SK-N-SH treated with all-trans-retinoic acid at 6 μM for 48 hours (cell line): ENCODE measurements at regions not wholly inside any gene's neighbourhood (a gene's known extent, or its start where the extent isn't known, plus 50 kb on each side); places are given as distances from the start of the nearest gene placed in this dataset.

Experiments
- ISL1 ChIP-seq: fragments of 250-450 bp; sonication (Bioruptor Pico); IDR thresholded peaks from 2 replicates; pipeline ENCODE4 v2.1.2; 2022; ENCODE audit warnings: mild to moderate bottlenecking, moderate library complexity
- PPARA ChIP-seq: fragments of 250-450 bp; sonication (Bioruptor Pico); IDR thresholded peaks from 2 replicates; pipeline ENCODE4 v1.5.0; 2020; ENCODE audit warnings: mild to moderate bottlenecking, borderline replicate concordance
- RARB ChIP-seq: fragments of 250-450 bp; sonication (Bioruptor Pico); IDR thresholded peaks from 2 replicates; pipeline ENCODE4 v1.8.0; 2021; ENCODE audit warnings: mild to moderate bottlenecking, moderate library complexity
- TOX ChIP-seq: fragments of 250-450 bp; sonication (Bioruptor Pico); IDR thresholded peaks from 2 replicates; pipeline ENCODE4 v1.8.0; 2021; ENCODE audit warnings: mild to moderate bottlenecking, moderate library complexity, borderline replicate concordance
- ZC3H10 ChIP-seq: fragments of 250-450 bp; sonication (Bioruptor Pico); IDR thresholded peaks from 2 replicates; pipeline ENCODE4 v1.5.1; 2021; ENCODE audit warnings: mild to moderate bottlenecking, moderate library complexity
- ZFP3 ChIP-seq: fragments of 250-450 bp; sonication (Bioruptor Pico); IDR thresholded peaks from 2 replicates; pipeline ENCODE4 v1.5.0; 2020; ENCODE audit warnings: mild to moderate bottlenecking, moderate library complexity
- ZFP30 ChIP-seq: fragments of 450-650 bp; formaldehyde crosslinking; IDR thresholded peaks from 2 replicates; pipeline ENCODE4 v1.5.0; 2022; ENCODE audit warnings: mild to moderate bottlenecking, moderate library complexity
- ZNF8 ChIP-seq: fragments of 450-650 bp; formaldehyde crosslinking; IDR thresholded peaks from 2 replicates; pipeline ENCODE4 v1.5.0; 2020; ENCODE audit warnings: mild to moderate bottlenecking, moderate library complexity
- TF ChIP-seq, protein P1 (sequence below): fragments of 250-450 bp; sonication (Bioruptor Pico); IDR thresholded peaks from 2 replicates; pipeline ENCODE4 v1.8.0; 2020; ENCODE audit warnings: mild to moderate bottlenecking, moderate library complexity, borderline replicate concordance
- TF ChIP-seq, protein P2 (sequence below): fragments of 250-450 bp; sonication (Bioruptor Pico); IDR thresholded peaks from 2 replicates; pipeline ENCODE4 v1.5.1; 2020; ENCODE audit warnings: low read depth, mild to moderate bottlenecking, moderate library complexity
- TF ChIP-seq, protein P3 (sequence below): fragments of 250-450 bp; sonication (Bioruptor Pico); IDR thresholded peaks from 2 replicates; pipeline ENCODE4 v1.5.0; 2020; ENCODE audit warnings: mild to moderate bottlenecking, moderate library complexity

DNA sequence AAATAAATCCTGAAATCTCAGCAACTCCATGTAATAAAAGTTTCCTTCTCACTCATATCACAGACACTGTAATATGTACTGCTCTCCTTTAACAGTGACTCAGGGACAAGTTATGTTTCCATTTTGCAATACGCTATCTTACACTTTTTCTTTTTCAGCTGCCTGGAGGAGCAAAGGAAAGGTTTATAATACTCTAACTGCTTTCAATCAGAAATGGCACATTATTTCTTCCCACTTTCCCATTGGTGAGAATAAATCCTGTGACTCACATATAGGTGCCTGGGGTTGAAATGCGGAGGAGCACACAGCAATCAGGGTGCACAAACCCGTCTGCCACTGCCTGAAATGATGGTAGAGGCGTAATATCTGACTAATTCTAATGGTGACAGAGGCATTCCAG is 186.6 kb downstream of the HINT1 start:
- no peak for TF ChIP-seq ZC3H10 (CRISPR knock-in tag)
- TF ChIP-seq, protein P1, sequence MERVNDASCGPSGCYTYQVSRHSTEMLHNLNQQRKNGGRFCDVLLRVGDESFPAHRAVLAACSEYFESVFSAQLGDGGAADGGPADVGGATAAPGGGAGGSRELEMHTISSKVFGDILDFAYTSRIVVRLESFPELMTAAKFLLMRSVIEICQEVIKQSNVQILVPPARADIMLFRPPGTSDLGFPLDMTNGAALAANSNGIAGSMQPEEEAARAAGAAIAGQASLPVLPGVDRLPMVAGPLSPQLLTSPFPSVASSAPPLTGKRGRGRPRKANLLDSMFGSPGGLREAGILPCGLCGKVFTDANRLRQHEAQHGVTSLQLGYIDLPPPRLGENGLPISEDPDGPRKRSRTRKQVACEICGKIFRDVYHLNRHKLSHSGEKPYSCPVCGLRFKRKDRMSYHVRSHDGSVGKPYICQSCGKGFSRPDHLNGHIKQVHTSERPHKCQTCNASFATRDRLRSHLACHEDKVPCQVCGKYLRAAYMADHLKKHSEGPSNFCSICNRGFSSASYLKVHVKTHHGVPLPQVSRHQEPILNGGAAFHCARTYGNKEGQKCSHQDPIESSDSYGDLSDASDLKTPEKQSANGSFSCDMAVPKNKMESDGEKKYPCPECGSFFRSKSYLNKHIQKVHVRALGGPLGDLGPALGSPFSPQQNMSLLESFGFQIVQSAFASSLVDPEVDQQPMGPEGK (CRISPR knock-in tag) = no peak
- TF ChIP-seq RARB = no peak
- TF ChIP-seq ZFP3 (CRISPR knock-in tag) = no peak
- TF ChIP-seq, protein P2, sequence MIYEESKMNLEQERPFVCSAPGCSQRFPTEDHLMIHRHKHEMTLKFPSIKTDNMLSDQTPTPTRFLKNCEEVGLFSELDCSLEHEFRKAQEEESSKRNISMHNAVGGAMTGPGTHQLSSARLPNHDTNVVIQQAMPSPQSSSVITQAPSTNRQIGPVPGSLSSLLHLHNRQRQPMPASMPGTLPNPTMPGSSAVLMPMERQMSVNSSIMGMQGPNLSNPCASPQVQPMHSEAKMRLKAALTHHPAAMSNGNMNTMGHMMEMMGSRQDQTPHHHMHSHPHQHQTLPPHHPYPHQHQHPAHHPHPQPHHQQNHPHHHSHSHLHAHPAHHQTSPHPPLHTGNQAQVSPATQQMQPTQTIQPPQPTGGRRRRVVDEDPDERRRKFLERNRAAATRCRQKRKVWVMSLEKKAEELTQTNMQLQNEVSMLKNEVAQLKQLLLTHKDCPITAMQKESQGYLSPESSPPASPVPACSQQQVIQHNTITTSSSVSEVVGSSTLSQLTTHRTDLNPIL = no peak
- TF ChIP-seq, protein P3, sequence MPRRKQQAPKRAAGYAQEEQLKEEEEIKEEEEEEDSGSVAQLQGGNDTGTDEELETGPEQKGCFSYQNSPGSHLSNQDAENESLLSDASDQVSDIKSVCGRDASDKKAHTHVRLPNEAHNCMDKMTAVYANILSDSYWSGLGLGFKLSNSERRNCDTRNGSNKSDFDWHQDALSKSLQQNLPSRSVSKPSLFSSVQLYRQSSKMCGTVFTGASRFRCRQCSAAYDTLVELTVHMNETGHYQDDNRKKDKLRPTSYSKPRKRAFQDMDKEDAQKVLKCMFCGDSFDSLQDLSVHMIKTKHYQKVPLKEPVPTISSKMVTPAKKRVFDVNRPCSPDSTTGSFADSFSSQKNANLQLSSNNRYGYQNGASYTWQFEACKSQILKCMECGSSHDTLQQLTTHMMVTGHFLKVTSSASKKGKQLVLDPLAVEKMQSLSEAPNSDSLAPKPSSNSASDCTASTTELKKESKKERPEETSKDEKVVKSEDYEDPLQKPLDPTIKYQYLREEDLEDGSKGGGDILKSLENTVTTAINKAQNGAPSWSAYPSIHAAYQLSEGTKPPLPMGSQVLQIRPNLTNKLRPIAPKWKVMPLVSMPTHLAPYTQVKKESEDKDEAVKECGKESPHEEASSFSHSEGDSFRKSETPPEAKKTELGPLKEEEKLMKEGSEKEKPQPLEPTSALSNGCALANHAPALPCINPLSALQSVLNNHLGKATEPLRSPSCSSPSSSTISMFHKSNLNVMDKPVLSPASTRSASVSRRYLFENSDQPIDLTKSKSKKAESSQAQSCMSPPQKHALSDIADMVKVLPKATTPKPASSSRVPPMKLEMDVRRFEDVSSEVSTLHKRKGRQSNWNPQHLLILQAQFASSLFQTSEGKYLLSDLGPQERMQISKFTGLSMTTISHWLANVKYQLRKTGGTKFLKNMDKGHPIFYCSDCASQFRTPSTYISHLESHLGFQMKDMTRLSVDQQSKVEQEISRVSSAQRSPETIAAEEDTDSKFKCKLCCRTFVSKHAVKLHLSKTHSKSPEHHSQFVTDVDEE (CRISPR knock-in tag) = no peak
- no peak for TF ChIP-seq ZNF8 (CRISPR knock-in tag)
- no peak for TF ChIP-seq ZFP30 (CRISPR knock-in tag)
- no peak for TF ChIP-seq TOX
- no peak for TF ChIP-seq PPARA (CRISPR knock-in tag)
- no peak for TF ChIP-seq ISL1 (CRISPR knock-in tag)
